GM23248 (cell line): ENCODE measurements at regions not wholly inside any gene's neighbourhood (a gene's known extent, or its start where the extent isn't known, plus 50 kb on each side); places are given as distances from the start of the nearest gene placed in this dataset.

Experiments
- EZH2 ChIP-seq: fragments of 200-600 bp; sonication (generic); IDR thresholded peaks from 2 replicates; pipeline ENCODE4 v1.6.1; 2018; ENCODE audit warnings: antibody characterized with exemption, mild to moderate bottlenecking; ENCODE audit not compliant: insufficient read depth, poor library complexity, severe bottlenecking
- EZH2phosphoT487 ChIP-seq: fragments of 200-600 bp; sonication (generic); IDR thresholded peaks from 2 replicates; pipeline ENCODE4 v1.6.1; 2018; ENCODE audit warnings: antibody characterized with exemption, moderate library complexity, mild to moderate bottlenecking, low read depth; ENCODE audit not compliant: insufficient read depth

DNA sequence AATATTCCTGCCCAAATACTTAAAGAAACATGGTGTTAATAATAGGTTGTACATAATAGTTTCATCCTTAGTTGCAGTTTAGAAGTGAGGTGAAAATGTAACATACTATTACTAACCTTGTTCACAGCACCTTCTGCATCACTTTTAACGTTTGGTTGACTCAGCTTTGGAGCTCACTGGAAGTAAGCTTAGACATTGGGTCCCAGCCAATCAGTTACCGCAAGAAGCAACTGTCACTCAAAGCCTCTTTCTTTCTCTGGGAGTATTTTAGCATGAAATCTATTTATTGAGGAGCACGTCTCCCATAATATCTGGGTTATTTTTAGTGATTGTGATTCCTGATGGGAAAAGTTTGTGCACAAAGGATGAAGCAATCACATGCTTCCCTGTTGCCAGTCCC lies 472.6 kb downstream of the SNAPC1 start:
- TF ChIP-seq EZH2 (no peak), EZH2phosphoT487 (no peak)
